Small intestine (tissue), 7 donors: ENCODE measurements at regions not wholly inside any gene's neighbourhood (a gene's known extent, or its start where the extent isn't known, plus 50 kb on each side); places are given as distances from the start of the nearest gene placed in this dataset.

ENCODE experiments used
- DNase-seq, 2 donors: peaks; one replicate each; pipeline versions ENCODE4 v3.0.0 to v3.0.0-alpha.2; 2013
- FAIRE-seq: peaks from 2 replicates; lab custom pipeline; 2012; peaks lifted over from hg19 to GRCh38; lab: Jason Lieb, UNC
- H3K27ac ChIP-seq, 3 donors: one replicate each; pipeline ENCODE4 v1.5.1; 2013; ENCODE audit warnings: low read length in 2 of 3, mild to moderate bottlenecking in 2 of 3, control low read depth in 1 of 3, inconsistent platforms in 1 of 3, low read depth in 1 of 3, moderate library complexity in 1 of 3
- H3K27me3 ChIP-seq, 3 donors: one replicate each; pipeline ENCODE4 v1.6.1; 2013; ENCODE audit warnings: low read length in 3 of 3, inconsistent platforms in 1 of 3; ENCODE audit not compliant: control insufficient read depth in 3 of 3, insufficient read depth in 3 of 3
- H3K36me3 ChIP-seq, 3 donors: one replicate each; pipeline ENCODE4 v1.6.1; 2013; ENCODE audit warnings: low read length in 3 of 3, inconsistent platforms in 1 of 3, low read depth in 1 of 3, mild to moderate bottlenecking in 1 of 3, moderate library complexity in 1 of 3; ENCODE audit not compliant: control insufficient read depth in 3 of 3, insufficient read depth in 2 of 3
- H3K4me1 ChIP-seq, 3 donors: one replicate each; pipeline ENCODE4 v1.6.1; 2013; ENCODE audit warnings: low read length in 2 of 3, inconsistent platforms in 1 of 3, low read depth in 1 of 3, mild to moderate bottlenecking in 1 of 3, moderate library complexity in 1 of 3; ENCODE audit not compliant: control insufficient read depth in 3 of 3, insufficient read depth in 2 of 3
- H3K4me3 ChIP-seq, 3 donors: one replicate each; pipeline ENCODE4 v1.5.1; 2013; ENCODE audit warnings: low read length in 3 of 3, control low read depth in 1 of 3, inconsistent platforms in 1 of 3, low read depth in 1 of 3, mild to moderate bottlenecking in 1 of 3, moderate library complexity in 1 of 3
- H3K9me3 ChIP-seq, 2 donors: one replicate each; pipeline ENCODE4 v1.6.1; 2013; ENCODE audit warnings: low read depth in 1 of 2, low read length in 1 of 2; ENCODE audit not compliant: control insufficient read depth in 2 of 2, insufficient read depth in 1 of 2
- WGBS, 3 donors: extraction: QIAGEN DNeasy Blood & Tissue Kit; methylation state at CpG; one replicate each; pipeline ENCODE4 v1.1.7; 2013; 5-methylcytosine and 5-hydroxymethylcytosine counted together
- donor health status: healthy with polysubstance abuse.
- donor health status: control.
- donor health status: control.
- donor health status: Bipolar disorder and iron deficiency.
- donor health status: healthy.

GRCh38 chr6:40219799-40220198 is 285.5 kb upstream of the MOCS1 start:
- FAIRE-seq (no peak), DNase-seq (no peak)
- Histone ChIP-seq H3K4me1 (no peaks in the 10 kb centered on the region), H3K4me3 (no peak overlapping the region), H3K27me3 (peaks cover 0 to 3% (median 0%) of the 10 kb centered on the region in 3 donors), H3K36me3 (no peaks in the 10 kb centered on the region), H3K27ac (no peak overlapping the region), H3K9me3 (no peaks in the 10 kb centered on the region)
- 83 to 91% (median 90%) methylated on average over 2 of the region's 2 CpGs for WGBS, 3 donors

- Histone ChIP-seq H3K4me3 (no peak overlapping the region), H3K27ac (no peak overlapping the region), H3K9me3 (no peaks in the 10 kb centered on the region), H3K27me3 (peaks cover 0 to 3% (median 3%) of the 10 kb centered on the region in 3 donors), H3K36me3 (no peaks in the 10 kb centered on the region), H3K4me1 (peaks cover 0 to 8% (median 0%) of the 10 kb centered on the region in 3 donors)
- FAIRE-seq, result no peak
- 0 to 8% (median 2%) methylated on average over 1 of the region's 1 CpG for WGBS, 3 donors
- peak; percentile 15 to 44 for DNase-seq
Measured at GRCh38 chr6:40210628-40211056, 276.4 kb upstream of the MOCS1 start.

DNA sequence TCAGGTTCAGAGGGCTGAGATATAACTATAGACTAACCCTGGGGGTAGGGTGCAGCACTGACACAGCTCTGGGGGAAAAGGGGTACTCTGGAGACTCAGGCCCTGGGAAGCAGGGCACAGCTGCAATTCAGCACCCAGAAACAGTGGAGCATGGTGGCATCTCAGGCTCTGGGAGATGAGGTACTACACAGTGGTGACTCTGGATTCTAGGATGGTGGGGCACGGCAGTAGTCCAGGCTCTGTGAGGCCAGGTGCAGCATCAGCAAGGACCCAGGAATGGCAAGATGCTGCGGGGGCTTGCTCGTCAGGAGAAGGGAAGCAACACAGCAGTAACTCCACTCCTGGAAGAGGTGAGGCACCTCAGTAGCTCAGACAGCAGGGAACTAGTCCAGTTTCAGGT is 271.5 kb upstream of the MOCS1 start:
- H3K27ac ChIP-seq, result no peak overlapping the region
- FAIRE-seq, result no peak

DNA sequence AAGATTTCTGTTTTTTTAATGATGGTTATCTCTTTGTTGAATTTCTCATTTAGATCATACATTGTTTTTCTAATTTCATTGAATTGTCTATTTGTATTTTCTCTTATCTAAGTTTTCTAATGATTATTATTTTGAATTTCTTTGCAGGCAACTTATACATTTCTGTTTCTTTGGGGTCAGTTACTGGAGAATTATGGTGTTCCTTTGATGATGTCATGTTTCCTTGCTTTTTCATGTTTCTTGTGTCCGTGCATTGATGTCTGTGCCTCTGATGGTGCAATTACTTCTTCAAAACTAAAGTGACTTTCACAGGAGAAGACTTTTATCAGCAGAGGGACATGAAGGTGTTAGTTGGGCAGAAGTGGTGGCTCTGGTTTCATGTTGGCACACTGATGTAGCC is 270.7 kb upstream of the MOCS1 start:
- H3K27ac ChIP-seq, result no peak overlapping the region
- H3K4me3 ChIP-seq, result no peak overlapping the region
- no peaks in the 10 kb centered on the region for H3K4me1 ChIP-seq
- peaks cover 0 to 5% (median 3%) of the 10 kb centered on the region in 3 donors for H3K27me3 ChIP-seq
- no peaks in the 10 kb centered on the region for H3K36me3 ChIP-seq
- peaks cover 0 to 10% of the 10 kb centered on the region in 2 donors for H3K9me3 ChIP-seq
- no peak for FAIRE-seq
- 80 to 95% (median 85%) methylated on average over 1 of the region's 1 CpG for WGBS, 3 donors
- no peak for DNase-seq

More for the DNA sequence above, 271.5 kb upstream of the MOCS1 start:
- 77 to 94% (median 77%) methylated on average over 3 of the region's 3 CpGs for WGBS, 3 donors
- H3K27me3 ChIP-seq, result peaks cover 0 to 5% (median 3%) of the 10 kb centered on the region in 3 donors
- no peak overlapping the region for H3K4me3 ChIP-seq
- H3K4me1 ChIP-seq, result peaks cover 0 to 6% (median 0%) of the 10 kb centered on the region in 3 donors
- H3K36me3 ChIP-seq, result no peaks in the 10 kb centered on the region
- H3K9me3 ChIP-seq, result peaks cover 0 to 10% of the 10 kb centered on the region in 2 donors
- no peak for DNase-seq

GRCh38 chr6:40197371-40197770 is 263.1 kb upstream of the MOCS1 start:
- DNase-seq (no peak), FAIRE-seq (no peak)
- Histone ChIP-seq H3K4me3 (no peak overlapping the region), H3K27me3 (peaks cover 0 to 4% (median 0%) of the 10 kb centered on the region in 3 donors), H3K36me3 (no peaks in the 10 kb centered on the region), H3K9me3 (peaks cover 0 to 4% of the 10 kb centered on the region in 2 donors), H3K4me1 (no peaks in the 10 kb centered on the region), H3K27ac (no peak overlapping the region)
- 90 to 95% (median 95%) methylated on average over 5 of the region's 5 CpGs for WGBS, 3 donors

GRCh38 chr6:40196135-40196518 is 261.9 kb upstream of the MOCS1 start:
- DNase-seq (no peak), FAIRE-seq (no peak)
- no peak overlapping the region for H3K4me3 ChIP-seq
- no peaks in the 10 kb centered on the region for H3K4me1 ChIP-seq
- H3K9me3 ChIP-seq, result peaks cover 0 to 2% of the 10 kb centered on the region in 2 donors
- H3K27me3 ChIP-seq, result peaks cover 0 to 2% (median 0%) of the 10 kb centered on the region in 3 donors
- 60 to 77% (median 72%) methylated on average over 4 of the region's 4 CpGs for WGBS, 3 donors
- H3K27ac ChIP-seq, result no peak overlapping the region
- no peaks in the 10 kb centered on the region for H3K36me3 ChIP-seq

DNA sequence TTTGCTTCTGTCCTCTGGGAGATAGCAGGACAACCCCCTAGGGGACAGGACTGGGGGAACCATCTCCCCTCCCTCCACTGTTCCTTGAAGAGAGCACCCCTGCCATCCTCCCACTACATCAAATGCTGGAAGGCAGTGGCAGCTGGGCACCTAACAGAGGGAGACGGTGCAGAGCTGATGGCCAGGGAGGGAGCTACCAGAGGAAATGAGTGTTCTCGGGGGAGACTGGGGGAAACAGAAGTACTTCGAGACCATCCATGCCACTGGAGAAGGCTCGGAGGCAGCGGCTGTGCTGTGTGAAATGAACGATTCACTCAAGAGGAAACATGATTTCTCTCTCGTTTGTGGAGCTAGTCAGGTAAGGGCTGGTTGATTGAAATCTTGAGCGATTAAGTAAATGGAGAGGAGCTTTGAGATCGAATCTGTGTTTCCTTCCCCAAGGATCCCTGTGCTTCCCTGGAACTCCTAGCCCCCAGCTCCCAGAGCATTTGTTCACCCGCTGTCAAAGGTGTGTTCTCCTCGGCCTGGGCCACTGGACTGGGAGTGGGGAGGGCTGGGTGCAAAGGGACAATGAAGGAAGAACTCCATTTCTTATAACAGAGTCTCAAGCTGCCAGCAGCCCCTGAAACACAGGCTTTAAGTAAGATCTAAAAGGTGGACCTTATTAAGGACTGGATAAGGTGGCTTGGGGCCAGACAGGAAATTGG is 261.3 kb upstream of the MOCS1 start:
- DNase-seq (no peak), FAIRE-seq (no peak)
- WGBS, 3 donors, result 86 to 89% (median 86%) methylated on average over 11 of the region's 11 CpGs
- H3K27me3 ChIP-seq, result peaks cover 0 to 2% (median 0%) of the 10 kb centered on the region in 3 donors
- H3K27ac ChIP-seq, result no peak overlapping the region
- no peaks in the 10 kb centered on the region for H3K4me1 ChIP-seq
- no peaks in the 10 kb centered on the region for H3K9me3 ChIP-seq
- H3K36me3 ChIP-seq, result no peaks in the 10 kb centered on the region
- H3K4me3 ChIP-seq, result no peak overlapping the region

- FAIRE-seq (no peak), DNase-seq (no peak)
- no peaks in the 10 kb centered on the region for H3K4me1 ChIP-seq
- WGBS, 3 donors, result 86 to 89% (median 88%) methylated on average over 3 of the region's 3 CpGs
- peaks cover 0 to 2% (median 0%) of the 10 kb centered on the region in 3 donors for H3K27me3 ChIP-seq
- H3K4me3 ChIP-seq, result no peak overlapping the region
- H3K27ac ChIP-seq, result no peak overlapping the region
- no peaks in the 10 kb centered on the region for H3K9me3 ChIP-seq
- H3K36me3 ChIP-seq, result no peaks in the 10 kb centered on the region
Measured at GRCh38 chr6:40194447-40195170, 260.3 kb upstream of the MOCS1 start.
